Keratinocyte (primary cell): ENCODE measurements at regions not wholly inside any gene's neighbourhood (a gene's known extent, or its start where the extent isn't known, plus 50 kb on each side); places are given as distances from the start of the nearest gene placed in this dataset.

Experiments
- CTCF ChIP-seq, 3 experiments: IDR thresholded peaks in 1 of 3; conservative IDR thresholded peaks in 1 of 3; optimal IDR thresholded peaks in 1 of 3; 2 replicates in 2 of 3; 3 replicates in 1 of 3; pipeline versions ENCODE3 to v1.5.1; 2011; ENCODE audit warnings: low read length in 3 of 3, mild to moderate bottlenecking in 3 of 3, moderate library complexity in 2 of 3, control low read depth in 1 of 3, inconsistent platforms in 1 of 3; ENCODE audit not compliant: insufficient read depth in 2 of 3; ENCODE audit errors: extremely low read depth in 1 of 3
- EZH2 ChIP-seq: IDR thresholded peaks from one replicate; pipeline ENCODE4 v1.6.1; 2012; ENCODE audit warnings: inconsistent platforms, mild to moderate bottlenecking, low read length, moderate library complexity

DNA sequence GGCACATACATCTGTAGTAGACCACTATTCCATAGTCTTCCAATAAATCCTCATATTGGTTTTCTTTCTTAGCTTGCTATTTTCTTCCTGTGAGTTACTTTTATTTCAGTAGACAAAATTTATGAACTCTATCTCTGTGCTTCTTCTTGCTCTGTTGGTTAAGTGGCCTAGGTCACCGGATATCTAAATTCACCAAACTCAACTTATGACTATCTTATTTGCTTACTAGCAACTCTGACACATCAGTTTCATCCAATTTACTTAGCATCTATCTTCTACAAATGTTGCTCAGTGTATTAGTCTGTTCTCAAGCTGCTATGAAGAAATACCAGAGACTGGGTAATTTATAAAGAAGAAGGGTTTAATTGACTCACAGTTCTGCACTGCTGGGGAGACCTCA lies 432.5 kb upstream of the FSIP2 start:
- TF ChIP-seq CTCF (optimal IDR thresholded peaks at IDR 0.05 in 1 of 3, IDR thresholded peaks at IDR 0.05 in 1 of 3, conservative IDR thresholded peaks at IDR 0.05 in 1 of 3; ENCODE audit: extremely low read depth in 1 of 3, insufficient read depth in 2 of 3, low read length in 3 of 3) (no peak), EZH2 (no peak)
